ENCODE measurements at regions not wholly inside any gene's neighbourhood (a gene's known extent, or its start where the extent isn't known, plus 50 kb on each side); places are given as distances from the start of the nearest gene placed in this dataset.

DNA sequence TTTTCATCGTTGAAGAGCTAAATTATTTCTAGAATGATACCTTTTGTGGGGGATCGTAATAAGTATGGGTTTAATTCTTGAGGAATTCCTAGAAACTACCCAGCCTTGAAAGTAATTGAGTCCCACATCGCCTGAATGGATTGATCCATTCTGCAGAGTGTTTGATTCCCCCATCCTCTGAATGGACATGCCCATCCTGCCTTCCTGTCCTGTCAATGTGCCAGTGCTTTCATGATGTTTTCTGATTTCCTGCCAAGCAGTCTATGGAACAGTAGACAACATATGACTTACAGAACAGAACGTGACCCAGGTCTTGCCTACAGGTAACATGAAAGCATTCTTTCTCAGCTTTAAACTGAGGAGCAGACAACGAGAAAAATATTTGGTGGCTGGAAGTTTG is 319.2 kb downstream of the DRD1 start:
- Mint-ChIP-seq H3K4me3 (no peak overlapping the region), H3K27me3 (no peaks in the 10 kb centered on the region), H3K9me3 (peaks cover 4% of the 10 kb centered on the region), H3K4me1 (ENCODE audit: unreplicated experiment) (no peaks in the 10 kb centered on the region), H3K36me3 (no peaks in the 10 kb centered on the region), H3K27ac (no peak overlapping the region)
- TF ChIP-seq, protein P1, sequence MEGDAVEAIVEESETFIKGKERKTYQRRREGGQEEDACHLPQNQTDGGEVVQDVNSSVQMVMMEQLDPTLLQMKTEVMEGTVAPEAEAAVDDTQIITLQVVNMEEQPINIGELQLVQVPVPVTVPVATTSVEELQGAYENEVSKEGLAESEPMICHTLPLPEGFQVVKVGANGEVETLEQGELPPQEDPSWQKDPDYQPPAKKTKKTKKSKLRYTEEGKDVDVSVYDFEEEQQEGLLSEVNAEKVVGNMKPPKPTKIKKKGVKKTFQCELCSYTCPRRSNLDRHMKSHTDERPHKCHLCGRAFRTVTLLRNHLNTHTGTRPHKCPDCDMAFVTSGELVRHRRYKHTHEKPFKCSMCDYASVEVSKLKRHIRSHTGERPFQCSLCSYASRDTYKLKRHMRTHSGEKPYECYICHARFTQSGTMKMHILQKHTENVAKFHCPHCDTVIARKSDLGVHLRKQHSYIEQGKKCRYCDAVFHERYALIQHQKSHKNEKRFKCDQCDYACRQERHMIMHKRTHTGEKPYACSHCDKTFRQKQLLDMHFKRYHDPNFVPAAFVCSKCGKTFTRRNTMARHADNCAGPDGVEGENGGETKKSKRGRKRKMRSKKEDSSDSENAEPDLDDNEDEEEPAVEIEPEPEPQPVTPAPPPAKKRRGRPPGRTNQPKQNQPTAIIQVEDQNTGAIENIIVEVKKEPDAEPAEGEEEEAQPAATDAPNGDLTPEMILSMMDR (conservative IDR thresholded peaks at IDR 0.05): no peak
- no peak for DNase-seq (ENCODE audit: extremely low spot score, unreplicated experiment)

DNA sequence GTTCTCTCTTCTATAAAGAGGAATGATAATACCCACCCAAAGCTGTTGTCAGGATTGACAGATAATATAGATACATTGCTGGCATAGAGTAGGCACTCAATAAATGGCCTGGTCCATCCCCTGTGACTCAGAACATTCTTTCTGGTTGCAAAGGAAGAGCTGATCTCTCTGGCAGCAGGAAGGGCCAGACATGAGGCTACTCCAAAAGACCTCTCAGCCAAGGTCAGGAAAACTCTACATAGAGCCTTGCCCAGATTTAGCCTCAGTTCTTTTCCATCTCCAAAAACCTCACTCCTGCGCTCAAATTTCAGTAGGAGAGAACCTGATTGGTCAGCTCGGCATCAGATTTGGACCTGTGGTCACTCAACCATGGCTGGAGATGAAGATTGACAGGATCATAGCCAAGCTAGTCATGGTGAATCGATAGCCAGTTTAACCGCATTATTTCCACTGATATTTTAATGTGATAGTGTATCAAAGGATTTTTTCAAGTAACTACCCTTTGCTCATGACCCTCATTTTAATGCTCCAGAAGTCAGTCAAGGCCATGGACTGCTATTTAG is 319.6 kb downstream of the DRD1 start:
- Mint-ChIP-seq H3K27ac (no peak overlapping the region), H3K27me3 (no peaks in the 10 kb centered on the region), H3K36me3 (no peaks in the 10 kb centered on the region), H3K9me3 (peaks cover 4% of the 10 kb centered on the region), H3K4me3 (no peak overlapping the region), H3K4me1 (ENCODE audit: unreplicated experiment) (no peaks in the 10 kb centered on the region)
- DNase-seq (ENCODE audit: extremely low spot score, unreplicated experiment): no peak
- TF ChIP-seq, protein P1 (conservative IDR thresholded peaks at IDR 0.05): no peak

DNA sequence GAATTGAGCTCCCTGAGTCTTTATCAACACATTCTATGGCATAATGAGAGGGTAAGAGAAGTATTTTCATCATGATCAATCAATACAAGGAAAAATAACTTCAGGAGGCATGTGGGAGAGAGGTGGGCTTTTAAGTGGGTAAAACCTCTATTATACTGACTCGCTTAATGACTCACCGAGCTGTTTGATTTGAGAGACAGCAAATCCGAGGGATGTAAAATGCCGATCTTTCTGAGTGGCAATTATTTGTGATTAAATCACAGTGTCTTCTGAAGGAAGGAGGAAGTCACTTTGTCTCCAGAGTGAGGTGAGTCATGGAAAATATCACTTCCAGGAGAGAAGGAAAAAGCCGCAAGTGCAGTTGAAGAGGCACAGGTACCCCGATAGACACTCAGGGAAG is 320.4 kb downstream of the DRD1 start:
- Mint-ChIP-seq H3K27me3 (no peaks in the 10 kb centered on the region), H3K9me3 (peaks cover 4% of the 10 kb centered on the region), H3K27ac (no peak overlapping the region), H3K4me3 (no peak overlapping the region), H3K4me1 (ENCODE audit: unreplicated experiment) (no peaks in the 10 kb centered on the region), H3K36me3 (no peaks in the 10 kb centered on the region)
- TF ChIP-seq, protein P1 (conservative IDR thresholded peaks at IDR 0.05): no peak
- no peak for DNase-seq (ENCODE audit: extremely low spot score, unreplicated experiment)

DNA sequence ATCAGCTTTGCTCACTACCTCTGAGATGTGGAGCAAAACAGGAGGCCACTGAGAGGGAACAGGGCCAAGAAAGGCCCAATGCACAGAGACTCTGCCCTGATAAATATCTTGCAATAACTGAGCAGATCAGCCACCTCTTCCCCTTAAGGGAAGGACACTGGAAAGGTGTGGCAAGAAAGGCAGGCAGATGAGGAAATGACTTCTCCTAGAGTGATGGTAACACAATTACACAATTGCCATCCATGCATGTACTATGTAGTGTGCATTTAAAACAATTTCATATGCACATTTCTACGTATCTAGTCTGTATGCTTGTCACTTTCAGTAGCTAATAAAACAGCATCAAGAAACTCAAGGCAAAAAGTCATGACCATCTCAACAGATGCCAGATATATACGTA is 322.5 kb downstream of the DRD1 start:
- TF ChIP-seq, protein P1 (conservative IDR thresholded peaks at IDR 0.05): no peak
- H3K4me1 Mint-ChIP-seq (ENCODE audit: unreplicated experiment): no peaks in the 10 kb centered on the region
- DNase-seq (ENCODE audit: extremely low spot score, unreplicated experiment): no peak
- no peak overlapping the region for H3K27ac Mint-ChIP-seq
- H3K27me3 Mint-ChIP-seq: peaks cover 18% of the 10 kb centered on the region
- no peaks in the 10 kb centered on the region for H3K9me3 Mint-ChIP-seq
- no peaks in the 10 kb centered on the region for H3K36me3 Mint-ChIP-seq
- no peak overlapping the region for H3K4me3 Mint-ChIP-seq

DNA sequence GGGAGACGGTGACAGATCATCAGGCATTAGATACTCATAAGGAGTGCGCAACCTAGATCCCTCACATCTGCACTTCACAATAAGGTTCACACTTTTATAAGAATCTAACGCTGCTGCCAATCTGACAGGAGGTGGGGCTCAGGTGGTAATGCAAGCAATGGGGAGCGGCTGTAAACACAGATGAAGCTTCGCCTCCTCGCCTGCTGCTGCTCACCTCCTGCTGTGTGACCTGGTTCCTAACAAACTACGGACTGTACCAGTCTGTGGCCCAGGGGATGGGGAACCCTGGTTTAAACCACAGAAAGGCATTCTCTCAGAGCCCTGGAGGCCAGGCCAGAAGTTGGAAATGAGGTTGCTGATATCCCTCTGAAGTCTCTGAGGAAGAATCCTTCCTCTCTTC is 323.6 kb downstream of the DRD1 start:
- H3K4me3 Mint-ChIP-seq: no peak overlapping the region
- H3K4me1 Mint-ChIP-seq (ENCODE audit: unreplicated experiment): peaks cover 4% of the 10 kb centered on the region
- H3K27ac Mint-ChIP-seq: no peak overlapping the region
- DNase-seq (ENCODE audit: extremely low spot score, unreplicated experiment): no peak
- peaks cover 25% of the 10 kb centered on the region for H3K27me3 Mint-ChIP-seq
- TF ChIP-seq, protein P1 (conservative IDR thresholded peaks at IDR 0.05): no peak
- H3K36me3 Mint-ChIP-seq: no peaks in the 10 kb centered on the region
- H3K9me3 Mint-ChIP-seq: no peaks in the 10 kb centered on the region

All from type B pancreatic cell (in vitro differentiated cells).